CD4-positive, alpha-beta T cell treated with Interleukin-4 for 1 hour (primary cell): ENCODE measurements at regions not wholly inside any gene's neighbourhood (a gene's known extent, or its start where the extent isn't known, plus 50 kb on each side); places are given as distances from the start of the nearest gene placed in this dataset.

Experiments used
- DNase-seq, 2 donors: peaks; one replicate each; pipeline ENCODE4 v3.0.0-alpha.2; 2020 to 2022

GRCh38 chr10:10211409-10211808, 806.3 kb upstream of the CELF2 start:
- DNase-seq: no peak

- DNase-seq: no peak
These were observed 804.4 kb upstream of the CELF2 start for GRCh38 chr10:10213237-10213636.

- no peak for DNase-seq
These were observed 795.3 kb upstream of the CELF2 start for GRCh38 chr10:10222304-10222841.

GRCh38 chr10:10223131-10223530, 794.5 kb upstream of the CELF2 start:
- DNase-seq: no peak

GRCh38 chr10:10225136-10225676, 792.5 kb upstream of the CELF2 start:
- no peak for DNase-seq

GRCh38 chr10:10233229-10233628, 784.4 kb upstream of the CELF2 start:
- no peak for DNase-seq

- DNase-seq: no peak
These were observed 782.7 kb upstream of the CELF2 start for GRCh38 chr10:10235003-10235402.

GRCh38 chr10:10247585-10247984, 770.1 kb upstream of the CELF2 start:
- DNase-seq: no peak

GRCh38 chr10:10256860-10257259, 760.8 kb upstream of the CELF2 start:
- DNase-seq: no peak

GRCh38 chr10:10259013-10259412, 758.7 kb upstream of the CELF2 start:
- no peak for DNase-seq

GRCh38 chr10:10270126-10271050, 747.3 kb upstream of the CELF2 start:
- no peak for DNase-seq

GRCh38 chr10:10271639-10272192, 746.0 kb upstream of the CELF2 start:
- DNase-seq: no peak

- DNase-seq: no peak
These were observed 744.0 kb upstream of the CELF2 start for GRCh38 chr10:10273661-10274060.

GRCh38 chr10:10279906-10280305, 737.8 kb upstream of the CELF2 start:
- no peak for DNase-seq

- DNase-seq: no peak
These were observed 725.2 kb upstream of the CELF2 start for GRCh38 chr10:10292501-10292900.

GRCh38 chr10:10293041-10293440, 724.6 kb upstream of the CELF2 start:
- DNase-seq: no peak

GRCh38 chr10:10293481-10293951, 724.2 kb upstream of the CELF2 start:
- DNase-seq: no peak

GRCh38 chr10:10294184-10294880, 723.3 kb upstream of the CELF2 start:
- DNase-seq: no peak

GRCh38 chr10:10294881-10295529, 722.7 kb upstream of the CELF2 start:
- no peak for DNase-seq

GRCh38 chr10:10295537-10295936, 722.1 kb upstream of the CELF2 start:
- no peak for DNase-seq

- DNase-seq: no peak
These were observed 715.0 kb upstream of the CELF2 start for GRCh38 chr10:10302689-10303088.

GRCh38 chr10:10307036-10307435, 710.6 kb upstream of the CELF2 start:
- DNase-seq: no peak

GRCh38 chr10:10307551-10307950, 710.1 kb upstream of the CELF2 start:
- no peak for DNase-seq
